K562 (cell line): ENCODE measurements at regions not wholly inside any gene's neighbourhood (a gene's known extent, or its start where the extent isn't known, plus 50 kb on each side); places are given as distances from the start of the nearest gene placed in this dataset.

Experiments used
- ATAC-seq: fragments of 200-7000 bp; cut with Tn5 transposase; 3 replicates; pipeline ENCODE4 v1.9.1; 2020; ENCODE audit warnings: moderate library complexity
- BruUV-seq: library from RNA; stranded (reverse); fragments of 400-500 nt; replicated peaks from 2 replicates; lab custom pipeline; 2021; lab: Mats Ljungman, UMichigan
- CTCF ChIA-PET: fragments of 300-600 bp; formaldehyde crosslinking; extraction: SDS; loops from one replicate; lab custom pipeline; 2021; ENCODE audit warnings: low intra/inter-chr PET ratio; lab: Yijun Ruan, JAX
- POLR2A ChIA-PET: fragments of 300-600, 350-650 bp; sonication (Branson Sonifier 250); formaldehyde crosslinking; extraction: SDS; loops from one replicate; lab custom pipeline; 2021; ENCODE audit warnings: antibody characterized with exemption, inconsistent platforms; lab: Yijun Ruan, JAX
- DNase-seq, 4 experiments: peaks; one replicate each; pipeline versions ENCODE4 v3.0.0 to v3.0.0-alpha.2; 2011 to 2018; ENCODE audit warnings: low spot score in 3 of 4, mixed read lengths in 3 of 4; ENCODE audit errors: extremely low read depth in 1 of 4
- FAIRE-seq: peaks from 2 replicates; lab custom pipeline; 2011; peaks lifted over from hg19 to GRCh38; lab: Jason Lieb, UNC
- H2AFZ ChIP-seq: 2 replicates; pipeline ENCODE4 v1.6.0; 2011; ENCODE audit warnings: low read depth, low read length, control low read depth, inconsistent platforms
- H3K27ac ChIP-seq: fragments of 200-600 bp; 3 replicates; pipeline ENCODE4 v1.8.0; 2011; ENCODE audit warnings: low read depth, mild to moderate bottlenecking, control low read depth, inconsistent platforms, low read length, moderate library complexity, mixed read lengths; ENCODE audit errors: extremely low read depth
- H3K27me3 ChIP-seq, 2 experiments: fragments of 300-600 bp in 1 of 2; 2 replicates in 1 of 2; 3 replicates in 1 of 2; pipeline versions ENCODE4 v1.6.0 to v1.8.0; 2011; ENCODE audit warnings: inconsistent platforms in 2 of 2, low read length in 2 of 2, mild to moderate bottlenecking in 1 of 2, mixed read lengths in 1 of 2, moderate library complexity in 1 of 2; ENCODE audit not compliant: control insufficient read depth in 2 of 2, insufficient read depth in 2 of 2
- H3K36me3 ChIP-seq: fragments of 300-600 bp; 3 replicates; pipeline ENCODE4 v1.8.0; 2011; ENCODE audit warnings: mild to moderate bottlenecking, low read length, inconsistent platforms; ENCODE audit not compliant: control insufficient read depth, insufficient read depth
- H3K4me1 ChIP-seq, 2 experiments: fragments of 200-600 bp in 1 of 2; replicated peaks in 1 of 2; 2 replicates in 1 of 2; 3 replicates in 1 of 2; pipeline versions ENCODE4 v1.5.1 to v1.8.0; 2011; ENCODE audit warnings: inconsistent platforms in 2 of 2, low read length in 2 of 2, mild to moderate bottlenecking in 1 of 2, mixed read lengths in 1 of 2, moderate library complexity in 1 of 2; ENCODE audit not compliant: control insufficient read depth in 2 of 2, insufficient read depth in 2 of 2
- H3K4me2 ChIP-seq: 2 replicates; pipeline ENCODE4 v1.6.1; 2011; ENCODE audit warnings: low read length, control low read depth, inconsistent platforms, mixed read lengths; ENCODE audit not compliant: insufficient read depth
- H3K4me3 ChIP-seq: fragments of 200-600 bp; sonication (generic), shearing (Covaris generic); 2 replicates; pipeline ENCODE4 v1.5.1; 2016; ENCODE audit warnings: control low read depth, inconsistent platforms
- H3K79me2 ChIP-seq: fragments of 200-600 bp; 3 replicates; pipeline ENCODE4 v1.8.0; 2011; ENCODE audit warnings: low read length, inconsistent platforms; ENCODE audit not compliant: control insufficient read depth, insufficient read depth
- H3K9ac ChIP-seq, 2 experiments: 2 replicates each; pipeline versions ENCODE4 v1.6.0 to v1.6.1; 2011; ENCODE audit warnings: low read depth in 2 of 2, low read length in 2 of 2, control low read depth in 1 of 2, inconsistent platforms in 1 of 2, mild to moderate bottlenecking in 1 of 2, mixed read lengths in 1 of 2; ENCODE audit not compliant: insufficient read depth in 1 of 2
- H3K9me1 ChIP-seq: one replicate; pipeline ENCODE4 v1.6.0; 2011; ENCODE audit warnings: inconsistent platforms, mild to moderate bottlenecking, low read length, moderate library complexity; ENCODE audit not compliant: control insufficient read depth, insufficient read depth
- H3K9me3 ChIP-seq: replicated peaks from 2 replicates; pipeline ENCODE4 v1.5.1; 2011; ENCODE audit warnings: low read depth, low read length, inconsistent platforms; ENCODE audit not compliant: control insufficient read depth, insufficient read depth
- H4K20me1 ChIP-seq: replicated peaks from 2 replicates; pipeline ENCODE4 v1.6.1; 2011; ENCODE audit warnings: low read length, inconsistent platforms, mixed read lengths; ENCODE audit not compliant: control insufficient read depth, insufficient read depth
- AFF1 ChIP-seq, 2 experiments: fragments of 450-650 bp; IDR thresholded peaks; 2 replicates each; pipeline ENCODE4 v1.6.1; 2018; ENCODE audit warnings: mild to moderate bottlenecking in 2 of 2, low read depth in 1 of 2; ENCODE audit not compliant: partially characterized antibody in 2 of 2
- CBX1 ChIP-seq: sonication (generic); IDR thresholded peaks from 2 replicates; pipeline ENCODE4 v1.6.1; 2016; ENCODE audit warnings: antibody characterized with exemption, low read depth, mild to moderate bottlenecking
- SMARCB1 ChIP-seq: IDR thresholded peaks from 2 replicates; pipeline ENCODE4 v1.6.1; 2011; ENCODE audit warnings: improper control_type of control experiment, low read depth; ENCODE audit not compliant: insufficient read length
- ZNF124 ChIP-seq: sonication (generic); formaldehyde crosslinking; IDR thresholded peaks from 2 replicates; pipeline ENCODE4 v1.8.1; 2022; ENCODE audit warnings: missing genetic modification reagents
- WGBS: fragments of 100-300 bp; shearing (Covaris generic); methylation state at CpG from one replicate; pipeline ENCODE4 v1.1.6; 2016; ENCODE audit warnings: low coverage, mixed read lengths; ENCODE audit not compliant: insufficient coverage; ENCODE audit errors: missing lambda C conversion rate; 5-methylcytosine and 5-hydroxymethylcytosine counted together
- in situ Hi-C: fragments of 300-500 bp; cut with MboI; formaldehyde crosslinking; loops from 4 replicates; pipeline ENCODE4 v1.15.0; 2018; ENCODE audit warnings: inconsistent platforms, mixed read lengths
- intact Hi-C: fragments of 100-400 bp; cut with micrococcal nuclease; formaldehyde crosslinking; loops from 2 replicates; pipeline ENCODE4 v1.14.2; 2022

- no peaks in the 10 kb centered on the region; a peak in 1 of 5 replicates for H3K27me3 ChIP-seq
- no peaks in the 10 kb centered on the region for H4K20me1 ChIP-seq
- no peak for FAIRE-seq
- ChIA-PET CTCF (no interaction called here), POLR2A (no interaction called here)
- no peaks in the 10 kb centered on the region for H3K4me1 ChIP-seq
- no peak overlapping the region for H3K4me3 ChIP-seq
- no peaks in the 10 kb centered on the region for H3K9me3 ChIP-seq
- in situ Hi-C loops: no loop called here
- H3K9me1 ChIP-seq: no peaks in the 10 kb centered on the region
- no peak overlapping the region for H3K4me2 ChIP-seq
- no peak for ATAC-seq
- H2AFZ ChIP-seq: no peak overlapping the region
- 2% methylated on average over 6 of the region's 6 CpGs for WGBS
- BruUV-seq: no TSS peak
- H3K79me2 ChIP-seq: no peaks in the 10 kb centered on the region
- TF ChIP-seq CBX1 (no peak), ZNF124 (CRISPR knock-in tag) (no peak), AFF1 (IDR thresholded peaks at IDR 0.05; ENCODE audit: low read depth in 1 of 2, partially characterized antibody in 2 of 2) (no peak), SMARCB1 (no peak)
- intact Hi-C loops: no loop called here
- no peak overlapping the region for H3K27ac ChIP-seq
- H3K36me3 ChIP-seq: no peaks in the 10 kb centered on the region
- no peak for DNase-seq
- H3K9ac ChIP-seq: no peak overlapping the region
These were observed 67.6 kb upstream of the ARHGEF3 start for GRCh38 chr3:56869157-56869889.
